SH-SY5Y (cell line): ENCODE measurements at regions not wholly inside any gene's neighbourhood (a gene's known extent, or its start where the extent isn't known, plus 50 kb on each side); places are given as distances from the start of the nearest gene placed in this dataset.

ENCODE experiments used
- GATA2 ChIP-seq: IDR thresholded peaks from 2 replicates; pipeline ENCODE4 v1.6.1; 2011; ENCODE audit warnings: mild to moderate bottlenecking, low read depth, low read length
- GATA3 ChIP-seq: IDR thresholded peaks from 2 replicates; pipeline ENCODE4 v1.6.1; 2011; ENCODE audit warnings: low read depth, mild to moderate bottlenecking, low read length, moderate library complexity

DNA sequence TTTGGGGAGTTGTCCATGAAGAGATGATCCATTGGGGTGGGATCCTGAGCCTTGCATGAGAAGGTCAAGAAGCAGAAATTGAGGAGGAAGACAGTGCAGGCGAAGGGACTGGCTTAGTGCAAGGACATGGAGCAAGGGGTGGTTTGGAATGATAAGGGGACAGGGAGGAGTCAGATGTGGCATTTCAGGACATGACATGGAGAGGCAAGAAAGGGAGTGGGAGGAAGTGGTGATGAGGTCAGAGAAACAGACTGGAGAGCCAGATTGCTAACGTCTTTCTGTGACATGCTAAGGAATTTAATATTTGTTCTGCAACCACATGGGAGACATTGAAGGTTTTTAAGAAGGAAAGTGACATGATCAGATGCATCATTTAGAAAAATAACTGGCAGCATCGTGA lies 346.8 kb upstream of the FMN2 start:
- TF ChIP-seq GATA2 (no peak), GATA3 (no peak)
